ENCODE measurements at regions not wholly inside any gene's neighbourhood (a gene's known extent, or its start where the extent isn't known, plus 50 kb on each side); places are given as distances from the start of the nearest gene placed in this dataset.

DNA sequence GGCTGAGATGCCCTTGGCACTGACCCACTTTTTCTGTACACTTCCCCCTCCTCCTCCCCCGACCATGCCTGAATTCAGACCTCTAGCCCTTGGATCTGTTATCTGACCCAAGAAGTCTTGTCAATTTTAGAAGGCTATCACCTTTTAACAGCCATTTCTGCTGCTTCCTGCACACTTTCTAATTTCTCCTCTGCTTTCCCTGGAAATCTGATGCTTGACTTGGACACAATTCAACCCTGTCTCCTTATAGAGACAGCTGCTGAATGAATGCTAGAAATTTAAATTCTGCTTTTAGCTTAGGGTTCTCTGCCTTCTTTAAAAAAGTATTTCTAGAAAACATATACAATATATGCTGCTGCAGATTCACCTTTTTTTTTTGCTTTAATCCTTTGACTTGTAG lies 417.9 kb upstream of the KLF6 start:
- Histone ChIP-seq H3K4me3 (no peak overlapping the region), H3K4me1 (no peaks in the 10 kb centered on the region), H3K9ac (no peak overlapping the region), H3K27me3 (no peaks in the 10 kb centered on the region), H4K20me1 (no peaks in the 10 kb centered on the region), H3K27ac (no peak overlapping the region), H3K4me2 (no peak overlapping the region), H3K36me3 (no peaks in the 10 kb centered on the region), H3K9me3 (no peaks in the 10 kb centered on the region)
- TF ChIP-seq Cebpa-rat (IDR thresholded peaks at IDR 0.05): no peak

DNA sequence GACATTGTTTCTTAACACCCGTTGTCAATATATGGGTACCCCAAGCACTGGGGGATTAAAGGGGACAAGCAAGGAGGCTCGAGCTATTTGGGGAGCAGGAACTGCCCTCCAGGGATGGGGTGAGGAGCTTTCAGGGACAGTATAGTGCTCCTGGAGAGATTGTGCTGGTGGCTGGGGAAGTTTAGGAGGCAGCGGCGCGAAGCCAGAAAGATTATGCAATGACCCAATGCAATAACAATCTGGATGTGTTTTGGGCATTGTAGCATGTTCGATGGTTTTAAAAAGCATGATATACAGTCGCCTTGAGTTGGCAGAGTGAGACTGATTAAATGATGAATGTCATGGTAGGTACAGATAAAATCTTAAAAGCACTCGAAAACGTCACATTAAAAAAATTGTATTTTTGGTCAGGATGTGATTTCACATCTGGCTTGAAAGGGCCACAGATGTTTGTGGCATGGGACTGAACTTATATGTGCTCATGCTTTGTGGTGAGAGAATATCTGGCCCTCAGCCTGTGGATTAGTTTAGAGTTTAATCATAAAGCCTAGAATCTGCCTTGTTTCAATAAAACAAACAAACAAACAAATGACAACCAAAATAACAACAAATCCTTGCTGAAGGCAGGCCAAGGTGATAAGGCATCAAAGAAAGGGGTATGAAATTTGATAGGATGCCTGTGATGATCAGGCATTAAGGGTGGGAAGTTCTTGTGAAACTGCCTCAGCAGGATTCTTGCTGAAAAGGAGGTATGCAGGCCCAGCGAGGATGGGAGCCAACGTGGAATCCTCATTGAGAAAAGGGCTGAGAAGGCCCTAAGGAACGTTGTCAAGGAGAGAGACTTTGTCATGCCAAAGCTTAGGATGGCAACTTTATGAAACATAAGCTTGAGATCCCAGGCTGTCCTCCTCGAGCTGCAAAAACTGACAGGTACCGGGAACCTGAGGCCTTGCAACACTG lies 417.1 kb upstream of the KLF6 start:
- H3K4me1 ChIP-seq: peaks cover 5% of the 10 kb centered on the region
- H3K27ac ChIP-seq: no peak overlapping the region
- H3K9ac ChIP-seq: no peak overlapping the region

DNA sequence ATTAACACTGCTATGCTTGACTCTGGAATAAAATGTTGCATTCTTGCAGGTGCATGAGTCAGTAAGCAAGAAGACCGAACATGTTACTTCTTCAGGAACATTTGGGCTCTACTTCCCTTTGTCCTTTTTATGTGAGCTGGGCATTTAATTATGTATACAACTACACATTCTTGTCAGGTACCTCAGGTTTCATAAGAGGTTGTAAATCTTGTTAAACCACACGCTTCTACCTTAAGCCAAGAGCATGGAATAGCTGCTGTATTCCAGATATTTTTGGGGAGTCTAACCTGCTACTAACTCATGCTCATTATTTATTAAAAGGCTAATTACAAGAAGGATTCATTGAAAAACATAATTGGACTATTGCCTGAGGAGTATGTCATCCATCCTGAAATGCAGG lies 414.2 kb upstream of the KLF6 start:
- H4K20me1 ChIP-seq: no peaks in the 10 kb centered on the region
- TF ChIP-seq Cebpa-rat (IDR thresholded peaks at IDR 0.05): no peak
- peaks cover 15% of the 10 kb centered on the region for H3K4me1 ChIP-seq
- H3K9ac ChIP-seq: no peak overlapping the region
- H3K27ac ChIP-seq: no peak overlapping the region
- H3K4me2 ChIP-seq: no peak overlapping the region
- no peak overlapping the region for H3K4me3 ChIP-seq
- H3K27me3 ChIP-seq: no peaks in the 10 kb centered on the region
- H3K36me3 ChIP-seq: no peaks in the 10 kb centered on the region
- no peaks in the 10 kb centered on the region for H3K9me3 ChIP-seq

More for the DNA sequence above, 417.1 kb upstream of the KLF6 start:
- no peaks in the 10 kb centered on the region for H3K36me3 ChIP-seq
- H3K4me2 ChIP-seq: no peak overlapping the region
- TF ChIP-seq Cebpa-rat (IDR thresholded peaks at IDR 0.05): no peak
- H3K4me3 ChIP-seq: no peak overlapping the region
- no peaks in the 10 kb centered on the region for H4K20me1 ChIP-seq
- no peaks in the 10 kb centered on the region for H3K27me3 ChIP-seq
- no peaks in the 10 kb centered on the region for H3K9me3 ChIP-seq

DNA sequence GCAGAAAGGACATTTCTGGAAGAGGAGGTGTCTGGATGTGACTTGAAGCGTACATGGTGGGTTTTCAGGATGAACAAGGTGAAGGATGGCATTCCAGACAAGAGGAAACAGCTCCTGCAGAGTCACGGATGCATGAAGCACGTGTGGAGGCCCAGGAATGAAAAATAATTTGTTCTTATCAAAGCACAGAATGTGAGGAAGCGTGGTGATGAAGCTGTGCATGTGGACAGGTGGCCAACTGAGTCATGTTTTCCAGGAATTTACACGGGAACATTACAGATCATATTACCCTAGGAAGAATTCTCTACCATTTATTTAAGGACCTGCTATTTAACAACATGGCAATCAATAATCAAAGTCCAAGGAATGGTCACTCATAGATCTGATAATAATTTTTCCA lies 413.2 kb upstream of the KLF6 start:
- no peak overlapping the region for H3K4me3 ChIP-seq
- H4K20me1 ChIP-seq: no peaks in the 10 kb centered on the region
- H3K4me1 ChIP-seq: peaks cover 15% of the 10 kb centered on the region
- no peaks in the 10 kb centered on the region for H3K9me3 ChIP-seq
- no peaks in the 10 kb centered on the region for H3K36me3 ChIP-seq
- no peak overlapping the region for H3K27ac ChIP-seq
- H3K27me3 ChIP-seq: no peaks in the 10 kb centered on the region
- H3K9ac ChIP-seq: no peak overlapping the region
- no peak for TF ChIP-seq Cebpa-rat (IDR thresholded peaks at IDR 0.05)
- H3K4me2 ChIP-seq: no peak overlapping the region

DNA sequence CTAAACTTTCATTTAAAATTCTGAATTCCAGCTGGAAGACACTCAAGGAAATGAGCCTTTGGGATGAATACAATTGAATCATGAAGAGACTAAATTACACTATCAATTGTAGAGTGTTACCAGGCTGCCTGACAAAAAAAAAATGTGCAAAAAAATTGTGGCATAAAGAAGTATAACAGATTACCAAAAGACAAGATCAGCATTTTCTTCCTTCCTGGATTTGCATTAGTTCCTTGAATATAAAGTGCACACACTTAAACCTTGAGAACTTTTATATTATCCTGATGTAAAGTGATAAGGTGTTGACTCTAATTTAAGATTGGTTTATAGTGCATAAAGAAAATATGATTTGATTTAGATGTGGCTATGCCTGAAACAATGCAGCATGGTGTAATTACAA lies 412.7 kb upstream of the KLF6 start:
- TF ChIP-seq Cebpa-rat (IDR thresholded peaks at IDR 0.05): no peak
- Histone ChIP-seq H4K20me1 (no peaks in the 10 kb centered on the region), H3K27ac (no peak overlapping the region), H3K4me3 (no peak overlapping the region), H3K4me2 (peak overlapping the region; percentile 48; the same call in 1 of the 2 replicates), H3K9me3 (no peaks in the 10 kb centered on the region), H3K4me1 (peaks cover 15% of the 10 kb centered on the region), H3K27me3 (no peaks in the 10 kb centered on the region), H3K9ac (no peak overlapping the region), H3K36me3 (no peaks in the 10 kb centered on the region)

DNA sequence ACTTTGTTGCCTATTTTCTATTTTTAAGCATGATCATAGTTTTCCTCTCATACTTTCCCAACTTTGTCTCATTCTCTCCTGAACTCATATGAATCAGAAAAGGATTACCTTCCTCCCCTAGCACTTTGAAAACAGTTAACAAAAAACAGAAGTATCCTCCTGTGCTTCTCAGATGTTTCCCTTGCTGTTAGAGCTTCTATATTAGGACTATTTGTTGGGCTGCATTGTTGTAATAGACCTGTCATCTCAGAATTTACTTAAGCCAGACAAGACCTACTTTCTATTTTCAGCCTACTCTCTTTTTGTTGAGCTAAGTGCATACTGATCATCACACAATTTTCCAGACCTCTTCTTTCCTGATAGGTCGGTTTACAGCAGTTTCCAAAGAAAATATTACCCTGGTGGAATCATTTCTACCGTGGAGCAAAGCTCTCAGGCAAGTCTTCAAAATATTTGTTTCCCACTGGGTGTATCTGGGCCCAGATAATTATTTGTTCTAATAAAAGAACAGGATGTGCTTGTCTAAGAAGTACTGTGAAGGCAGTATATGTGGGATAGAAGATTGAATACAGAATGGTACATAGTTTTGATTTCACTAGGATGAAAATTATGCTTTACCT lies 411.9 kb upstream of the KLF6 start:
- no peaks in the 10 kb centered on the region for H3K36me3 ChIP-seq
- no peaks in the 10 kb centered on the region for H4K20me1 ChIP-seq
- no peak for TF ChIP-seq Cebpa-rat (IDR thresholded peaks at IDR 0.05)
- H3K9ac ChIP-seq: no peak overlapping the region
- H3K4me2 ChIP-seq: peak overlapping the region; percentile 48
- H3K4me3 ChIP-seq: no peak overlapping the region
- H3K27me3 ChIP-seq: no peaks in the 10 kb centered on the region
- peaks cover 23% of the 10 kb centered on the region for H3K4me1 ChIP-seq
- H3K27ac ChIP-seq: no peak overlapping the region
- no peaks in the 10 kb centered on the region for H3K9me3 ChIP-seq

DNA sequence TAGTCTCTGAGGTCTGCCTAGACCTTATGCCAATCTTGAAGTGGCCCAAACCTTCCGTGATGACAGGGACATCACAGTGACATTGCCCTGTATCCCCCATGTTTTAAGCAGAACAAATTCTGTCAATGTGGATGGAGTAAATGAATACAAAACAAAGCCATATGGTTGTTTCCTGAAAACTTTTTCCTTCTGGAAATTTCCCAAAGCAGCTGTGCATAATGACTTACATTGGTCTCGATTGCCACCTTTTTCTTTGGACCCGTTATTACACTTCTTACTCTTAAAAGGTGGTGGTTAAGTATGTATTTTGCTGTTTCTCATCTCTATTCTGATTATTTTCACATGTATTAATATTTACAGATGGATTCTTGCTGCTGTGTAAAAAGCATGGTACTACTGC lies 411.2 kb upstream of the KLF6 start:
- H3K9ac ChIP-seq: no peak overlapping the region
- H3K36me3 ChIP-seq: no peaks in the 10 kb centered on the region
- no peak overlapping the region for H3K4me3 ChIP-seq
- H3K27me3 ChIP-seq: no peaks in the 10 kb centered on the region
- no peaks in the 10 kb centered on the region for H4K20me1 ChIP-seq
- H3K4me1 ChIP-seq: peaks cover 30% of the 10 kb centered on the region
- no peak overlapping the region; the same call in 1 of the 2 replicates for H3K4me2 ChIP-seq
- TF ChIP-seq Cebpa-rat (IDR thresholded peaks at IDR 0.05): no peak
- no peak overlapping the region for H3K27ac ChIP-seq
- no peaks in the 10 kb centered on the region for H3K9me3 ChIP-seq

DNA sequence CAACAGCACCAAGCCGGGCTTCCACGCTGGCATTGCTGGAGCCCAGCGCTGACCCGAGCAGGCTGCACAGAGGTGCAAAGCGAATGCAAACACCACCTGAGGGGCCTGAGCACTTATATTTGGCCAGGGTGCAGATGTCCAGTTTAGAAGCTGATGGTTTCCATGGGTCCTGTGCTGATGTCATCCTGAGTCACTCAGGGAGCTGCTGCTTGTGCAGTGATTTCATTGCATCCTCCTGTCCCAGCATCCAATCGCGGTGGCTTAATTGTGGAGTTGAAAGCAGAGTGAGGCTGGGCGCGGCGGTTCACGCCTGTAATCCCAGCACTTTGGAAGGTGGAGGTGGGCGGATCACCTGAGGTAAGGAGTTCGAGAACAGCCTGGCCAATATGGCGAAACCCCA lies 410.2 kb upstream of the KLF6 start:
- Histone ChIP-seq H4K20me1 (no peaks in the 10 kb centered on the region), H3K4me1 (peaks cover 30% of the 10 kb centered on the region), H3K36me3 (no peaks in the 10 kb centered on the region), H3K27ac (no peak overlapping the region), H3K4me2 (no peak overlapping the region), H3K9ac (no peak overlapping the region), H3K9me3 (no peaks in the 10 kb centered on the region), H3K4me3 (no peak overlapping the region), H3K27me3 (no peaks in the 10 kb centered on the region)
- no peak for TF ChIP-seq Cebpa-rat (IDR thresholded peaks at IDR 0.05)

DNA sequence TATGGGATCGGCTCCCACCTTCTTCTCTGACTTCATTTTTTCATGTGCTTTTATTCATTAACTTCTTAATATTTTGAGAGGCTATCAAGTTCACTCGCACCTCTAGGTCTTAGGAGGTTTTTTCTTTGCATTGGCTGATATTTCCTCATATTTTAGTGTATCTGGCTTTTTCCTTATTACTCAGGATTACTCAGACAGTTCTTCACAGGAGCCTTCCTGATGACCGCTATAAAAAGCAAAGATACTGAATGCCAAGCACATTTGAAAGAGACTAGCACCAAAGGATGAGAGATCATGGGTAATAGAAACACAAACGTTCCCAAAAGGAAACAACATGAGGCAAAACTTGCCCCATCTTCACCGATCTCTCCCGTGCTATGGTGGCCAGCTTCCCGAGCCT lies 409.2 kb upstream of the KLF6 start:
- no peak overlapping the region for H3K4me3 ChIP-seq
- no peaks in the 10 kb centered on the region for H3K36me3 ChIP-seq
- H3K9me3 ChIP-seq: no peaks in the 10 kb centered on the region
- no peak overlapping the region for H3K27ac ChIP-seq
- H4K20me1 ChIP-seq: no peaks in the 10 kb centered on the region
- peaks cover 30% of the 10 kb centered on the region for H3K4me1 ChIP-seq
- TF ChIP-seq Cebpa-rat (IDR thresholded peaks at IDR 0.05): no peak
- H3K4me2 ChIP-seq: no peak overlapping the region
- no peak overlapping the region for H3K9ac ChIP-seq
- H3K27me3 ChIP-seq: no peaks in the 10 kb centered on the region

DNA sequence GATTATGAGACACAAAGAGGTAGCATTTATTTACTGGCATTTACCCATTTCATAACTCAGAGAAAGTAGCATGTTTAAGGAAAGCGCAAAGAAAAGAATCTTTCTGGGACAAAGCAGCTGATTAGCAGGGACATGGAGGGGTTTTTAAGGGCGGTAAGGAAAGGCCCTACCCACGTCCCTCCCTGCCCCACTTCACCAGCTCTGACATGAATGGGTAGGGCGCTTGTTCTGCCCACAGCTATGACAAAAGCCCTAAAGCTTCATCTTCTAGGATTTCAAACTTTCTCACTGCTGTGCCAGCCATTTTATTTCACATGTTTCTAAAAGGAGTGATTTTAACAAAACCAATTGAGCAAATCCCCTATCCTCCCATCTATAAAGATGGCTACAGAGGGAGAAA lies 406.9 kb upstream of the KLF6 start:
- Histone ChIP-seq H3K27me3 (no peaks in the 10 kb centered on the region), H4K20me1 (no peaks in the 10 kb centered on the region), H3K27ac (no peak overlapping the region), H3K4me1 (peaks cover 29% of the 10 kb centered on the region), H3K9me3 (peaks cover 4% of the 10 kb centered on the region; the same call in 1 of the 2 replicates), H3K4me2 (peak overlapping the region; percentile 35), H3K36me3 (no peaks in the 10 kb centered on the region), H3K9ac (no peak overlapping the region), H3K4me3 (no peak overlapping the region)
- TF ChIP-seq Cebpa-rat (IDR thresholded peaks at IDR 0.05): no peak
